Naive thymus-derived CD4-positive, alpha-beta T cell (primary cell): ENCODE measurements at regions not wholly inside any gene's neighbourhood (a gene's known extent, or its start where the extent isn't known, plus 50 kb on each side); places are given as distances from the start of the nearest gene placed in this dataset.
"Not testable (repeated sequence)": the region's sequence is repeated elsewhere in the genome, so short reads cannot be mapped to it uniquely, and the experiment has no call there.

Source experiments
- ATAC-seq: fragments of 150-1000 bp; cut with Tn5 transposase; 2 replicates; pipeline ENCODE4 v1.10.0; 2021; ENCODE audit warnings: mild to moderate bottlenecking, moderate library complexity
- CTCF ChIA-PET: fragments of 350-600 bp; sonication (Branson Sonifier 250); formaldehyde crosslinking; loops from one replicate; lab custom pipeline; 2021; ENCODE audit warnings: antibody characterized with exemption; lab: Charles Lee
- POLR2A ChIA-PET: fragments of 350-600 bp; sonication (Branson Sonifier 250); formaldehyde crosslinking; loops from one replicate; lab custom pipeline; 2021; ENCODE audit warnings: antibody characterized with exemption, inconsistent platforms; lab: Charles Lee
- DNase-seq, 9 donors: peaks; one replicate each; pipeline versions ENCODE4 v3.0.0 to v3.0.0-alpha.2; 2020 to 2022; ENCODE audit warnings: mixed read lengths in 1 of 9
- H3K27ac ChIP-seq: one replicate; pipeline ENCODE4 v1.7.0; 2013; ENCODE audit warnings: mild to moderate bottlenecking, low read depth, low read length, moderate library complexity
- H3K27me3 ChIP-seq, 2 donors: one replicate each; pipeline ENCODE4 v1.7.0; 2013; ENCODE audit warnings: low read length in 2 of 2, mild to moderate bottlenecking in 2 of 2, moderate library complexity in 2 of 2; ENCODE audit not compliant: control insufficient read depth in 2 of 2, insufficient read depth in 2 of 2
- H3K36me3 ChIP-seq, 3 experiments: 1 replicate in 2 of 3; 2 replicates in 1 of 3; pipeline ENCODE4 v1.7.0; 2013; ENCODE audit warnings: low read length in 3 of 3, mild to moderate bottlenecking in 3 of 3, moderate library complexity in 1 of 3; ENCODE audit not compliant: insufficient read depth in 3 of 3, control insufficient read depth in 2 of 3
- H3K4me1 ChIP-seq, 2 donors: one replicate each; pipeline ENCODE4 v1.7.0; 2013; ENCODE audit warnings: low read length in 2 of 2, mild to moderate bottlenecking in 2 of 2, moderate library complexity in 1 of 2; ENCODE audit not compliant: control insufficient read depth in 2 of 2, insufficient read depth in 2 of 2
- H3K4me3 ChIP-seq: 2 replicates; pipeline ENCODE4 v1.7.0; 2013; ENCODE audit warnings: mild to moderate bottlenecking, low read length
- H3K9me3 ChIP-seq, 3 experiments: 1 replicate in 2 of 3; 2 replicates in 1 of 3; pipeline ENCODE4 v1.7.0; 2013; ENCODE audit warnings: low read length in 3 of 3; ENCODE audit not compliant: control insufficient read depth in 2 of 3
- H3K27ac Mint-ChIP-seq, 9 donors: one replicate each; pipeline ENCODE4 v1.8.0; 2020 to 2022; ENCODE audit warnings: mixed read lengths in 9 of 9, mild to moderate bottlenecking in 8 of 9, moderate library complexity in 5 of 9, inconsistent platforms in 2 of 9
- H3K27me3 Mint-ChIP-seq, 5 donors: one replicate each; pipeline ENCODE4 v1.8.0; 2021 to 2022; ENCODE audit warnings: mixed read lengths in 5 of 5, mild to moderate bottlenecking in 1 of 5
- H3K36me3 Mint-ChIP-seq, 5 donors: one replicate each; pipeline ENCODE4 v1.8.0; 2020 to 2022; ENCODE audit warnings: mixed read lengths in 5 of 5, mild to moderate bottlenecking in 3 of 5, inconsistent platforms in 1 of 5
- H3K4me1 Mint-ChIP-seq, 7 donors: one replicate each; pipeline ENCODE4 v1.8.0; 2020 to 2022; ENCODE audit warnings: mixed read lengths in 7 of 7, mild to moderate bottlenecking in 3 of 7, inconsistent platforms in 1 of 7
- H3K4me3 Mint-ChIP-seq, 10 donors: one replicate each; pipeline ENCODE4 v1.8.0; 2020 to 2022; ENCODE audit warnings: mild to moderate bottlenecking in 10 of 10, mixed read lengths in 10 of 10, moderate library complexity in 6 of 10, inconsistent platforms in 2 of 10
- H3K9me3 Mint-ChIP-seq, 11 donors: one replicate each; pipeline ENCODE4 v1.8.0; 2020 to 2022; ENCODE audit warnings: mixed read lengths in 11 of 11, mild to moderate bottlenecking in 4 of 11, inconsistent platforms in 1 of 11, moderate library complexity in 1 of 11
- intact Hi-C, 2 donors: fragments of 100-400 bp; cut with micrococcal nuclease; formaldehyde crosslinking; loops; one replicate each; pipeline ENCODE4 v1.15.1; 2023

GRCh38 chr2:193843675-193844074, 1648.9 kb upstream of the TMEFF2 start:
- no peak for ATAC-seq

GRCh38 chr2:193841384-193842150, 1646.8 kb upstream of the TMEFF2 start:
- Mint-ChIP-seq H3K4me1 (no peaks in the 10 kb centered on the region), H3K9me3 (peaks cover 0 to 11% (median 0%) of the 10 kb centered on the region in 11 donors), H3K27ac (no peak overlapping the region), H3K36me3 (no peaks in the 10 kb centered on the region), H3K27me3 (no peaks in the 10 kb centered on the region), H3K4me3 (no peak overlapping the region)
- no peaks in the 10 kb centered on the region for H3K27me3 ChIP-seq
- ATAC-seq (no peak), DNase-seq (no peak)
- intact Hi-C loops = no loop called here
- H3K27ac ChIP-seq = no peak overlapping the region
- no peaks in the 10 kb centered on the region for H3K4me1 ChIP-seq
- H3K9me3 ChIP-seq = no peaks in the 10 kb centered on the region
- ChIA-PET POLR2A (no interaction called here), CTCF (no interaction called here)
- H3K36me3 ChIP-seq = no peaks in the 10 kb centered on the region
- no peak overlapping the region for H3K4me3 ChIP-seq

More at GRCh38 chr2:193843675-193844074, 1648.9 kb upstream of the TMEFF2 start:
- peaks cover 0 to 11% (median 0%) of the 10 kb centered on the region in 11 donors for H3K9me3 Mint-ChIP-seq
- intact Hi-C loops = no loop called here
- no peak for DNase-seq
- Histone ChIP-seq H3K4me1 (no peaks in the 10 kb centered on the region), H3K4me3 (no peak overlapping the region), H3K27me3 (no peaks in the 10 kb centered on the region), H3K27ac (no peak overlapping the region), H3K9me3 (no peaks in the 10 kb centered on the region), H3K36me3 (no peaks in the 10 kb centered on the region)
- no peak overlapping the region for H3K4me3 Mint-ChIP-seq
- H3K27ac Mint-ChIP-seq = no peak overlapping the region
- no peaks in the 10 kb centered on the region for H3K4me1 Mint-ChIP-seq
- no peaks in the 10 kb centered on the region for H3K36me3 Mint-ChIP-seq
- CTCF ChIA-PET = no interaction called here
- POLR2A ChIA-PET = no interaction called here
- H3K27me3 Mint-ChIP-seq = no peaks in the 10 kb centered on the region

GRCh38 chr2:193837111-193837738, 1642.5 kb upstream of the TMEFF2 start:
- CTCF ChIA-PET = no interaction called here

GRCh38 chr2:193836424-193837006, 1641.8 kb upstream of the TMEFF2 start:
- H3K27me3 Mint-ChIP-seq, H3K27ac Mint-ChIP-seq, H3K9me3 Mint-ChIP-seq, H3K27me3 ChIP-seq, ATAC-seq, H3K4me3 Mint-ChIP-seq, H3K36me3 ChIP-seq, H3K4me3 ChIP-seq, H3K36me3 Mint-ChIP-seq, H3K4me1 ChIP-seq, H3K9me3 ChIP-seq, intact Hi-C loops, POLR2A ChIA-PET, CTCF ChIA-PET, DNase-seq, H3K4me1 Mint-ChIP-seq, H3K27ac ChIP-seq: not testable (repeated sequence)

More at GRCh38 chr2:193837111-193837738, 1642.5 kb upstream of the TMEFF2 start:
- no peak for ATAC-seq
- H3K4me3 Mint-ChIP-seq = no peak overlapping the region
- DNase-seq = no peak
- intact Hi-C loops = no loop called here
- no peaks in the 10 kb centered on the region for H3K9me3 ChIP-seq
- no peaks in the 10 kb centered on the region for H3K27me3 Mint-ChIP-seq
- H3K36me3 Mint-ChIP-seq = no peaks in the 10 kb centered on the region
- no peaks in the 10 kb centered on the region for H3K4me1 ChIP-seq
- no peaks in the 10 kb centered on the region for H3K36me3 ChIP-seq
- H3K27me3 ChIP-seq = no peaks in the 10 kb centered on the region
- H3K4me3 ChIP-seq = no peak overlapping the region
- no peaks in the 10 kb centered on the region for H3K4me1 Mint-ChIP-seq
- POLR2A ChIA-PET = no interaction called here
- H3K27ac ChIP-seq = no peak overlapping the region
- H3K9me3 Mint-ChIP-seq = peaks cover 0 to 7% (median 3%) of the 10 kb centered on the region in 11 donors
- no peak overlapping the region for H3K27ac Mint-ChIP-seq

GRCh38 chr2:193833895-193834294, 1639.2 kb upstream of the TMEFF2 start:
- H3K4me3 ChIP-seq, H3K36me3 ChIP-seq, H3K27me3 Mint-ChIP-seq, ATAC-seq, DNase-seq, H3K9me3 ChIP-seq, H3K27ac Mint-ChIP-seq, H3K27ac ChIP-seq, H3K27me3 ChIP-seq, H3K4me1 ChIP-seq, H3K9me3 Mint-ChIP-seq, H3K36me3 Mint-ChIP-seq, POLR2A ChIA-PET, H3K4me3 Mint-ChIP-seq, H3K4me1 Mint-ChIP-seq, CTCF ChIA-PET: not testable (repeated sequence)
- intact Hi-C loops = loop anchor here in 1 of 2 donors (1.0 kb wide), 1 partner anchor 10 kb away; no protein-coding TSS in a partner anchor

GRCh38 chr2:193824474-193824873, 1629.7 kb upstream of the TMEFF2 start:
- Histone ChIP-seq H3K4me3 (no peak overlapping the region), H3K27ac (no peak overlapping the region), H3K4me1 (no peaks in the 10 kb centered on the region), H3K27me3 (no peaks in the 10 kb centered on the region), H3K9me3 (peaks cover 0 to under 1% (median 0%) of the 10 kb centered on the region in 3 experiments), H3K36me3 (no peaks in the 10 kb centered on the region)
- no peak for DNase-seq
- Mint-ChIP-seq H3K4me1 (no peaks in the 10 kb centered on the region), H3K4me3 (no peak overlapping the region), H3K27ac (no peak overlapping the region), H3K9me3 (peaks cover 0 to 19% (median 4%) of the 10 kb centered on the region in 11 donors), H3K36me3 (no peaks in the 10 kb centered on the region), H3K27me3 (no peaks in the 10 kb centered on the region)
- intact Hi-C loops = loop anchor here in 1 of 2 donors (1.0 kb wide), 1 partner anchor 10 kb away; no protein-coding TSS in a partner anchor
- CTCF ChIA-PET = no interaction called here
- no peak for ATAC-seq
- POLR2A ChIA-PET = no interaction called here
